ENCODE measurements at regions not wholly inside any gene's neighbourhood (a gene's known extent, or its start where the extent isn't known, plus 50 kb on each side); places are given as distances from the start of the nearest gene placed in this dataset.

- Histone ChIP-seq H3K9ac (replicated peaks in 1 of 4; ENCODE audit: extremely low read depth in 1 of 4, low read depth in 3 of 4, low read length in 3 of 4) (no peak overlapping the region), H3K56ac (replicated peaks; ENCODE audit: insufficient read length, low read depth, low read length) (no peak overlapping the region), H2AFZ (ENCODE audit: low read length) (no peak overlapping the region), H3K27ac (ENCODE audit: low read depth, low read length) (no peak overlapping the region), H3K79me2 (ENCODE audit: control insufficient read depth in 1 of 2, insufficient read depth in 2 of 2, low read length in 2 of 2) (no peaks in the 10 kb centered on the region), H3K23me2 (ENCODE audit: low read depth, low read length) (no peaks in the 10 kb centered on the region), H3K23ac (ENCODE audit: insufficient read length) (no peak overlapping the region), H2BK120ac (replicated peaks; ENCODE audit: low read depth, low read length) (no peak overlapping the region), H3K14ac (ENCODE audit: insufficient read length) (no peak overlapping the region), H3K27me3 (replicated peaks in 1 of 4; ENCODE audit: control insufficient read depth in 3 of 4, extremely low read depth in 1 of 4, insufficient read depth in 3 of 4, low read length in 3 of 4) (no peaks in the 10 kb centered on the region), H3K4me1 (replicated peaks in 1 of 4; ENCODE audit: control insufficient read depth in 3 of 4, insufficient read depth in 4 of 4, low read length in 3 of 4) (peaks cover 0 to 5% (median 5%) of the 10 kb centered on the region in 4 experiments; a peak in 4 of 7 replicates), H3K18ac (ENCODE audit: extremely low read depth, low read length) (no peak overlapping the region), H2BK12ac (ENCODE audit: low read depth, low read length) (no peak overlapping the region), H3K36me3 (ENCODE audit: control insufficient read depth in 2 of 4, insufficient read depth in 4 of 4, low read length in 3 of 4) (no peaks in the 10 kb centered on the region), H3K79me1 (ENCODE audit: low read depth, low read length) (no peaks in the 10 kb centered on the region), H3K4me3 (ENCODE audit: extremely low read depth in 1 of 4, insufficient read depth in 2 of 4, low read depth in 3 of 4, low read length in 4 of 4) (no peak overlapping the region), H3K4ac (replicated peaks; ENCODE audit: insufficient read length, low read depth, low read length) (no peak overlapping the region), H2BK5ac (ENCODE audit: low read depth, low read length) (no peak overlapping the region), H2AK5ac (ENCODE audit: low read depth, low read length) (no peak overlapping the region), H4K8ac (ENCODE audit: extremely low read depth, insufficient read depth, low read length) (no peak overlapping the region), H3K9me3 (ENCODE audit: insufficient read depth in 2 of 2, low read depth in 1 of 2, low read length in 1 of 2) (no peaks in the 10 kb centered on the region), H2BK20ac (ENCODE audit: low read length) (no peak overlapping the region), H2BK15ac (ENCODE audit: low read length) (no peak overlapping the region), H4K5ac (ENCODE audit: insufficient read length, low read depth, low read length) (no peak overlapping the region), H4K91ac (replicated peaks; ENCODE audit: insufficient read length, low read length) (no peak overlapping the region), H4K20me1 (replicated peaks in 1 of 2; ENCODE audit: control insufficient read depth in 1 of 2, insufficient read depth in 2 of 2, low read length in 2 of 2) (peaks cover 2% of the 10 kb centered on the region in 2 experiments), H3K4me2 (ENCODE audit: insufficient read depth in 1 of 2, low read depth in 2 of 2, low read length in 2 of 2) (no peak overlapping the region)
- TF ChIP-seq TEAD4 (IDR thresholded peaks at IDR 0.05; ENCODE audit: low read depth, low read length) (no peak), NRF1 (IDR thresholded peaks at IDR 0.05; ENCODE audit: low read depth, low read length) (no peak), E2F6 (IDR thresholded peaks at IDR 0.05) (no peak), POLR2A (IDR thresholded peaks at IDR 0.05; ENCODE audit: control extremely low read depth in 1 of 2, low read depth in 2 of 2, low read length in 2 of 2) (no peak), TAF7 (optimal IDR thresholded peaks at IDR 0.05; ENCODE audit: borderline replicate concordance, low read depth, low read length) (no peak), BRCA1 (IDR thresholded peaks at IDR 0.05; ENCODE audit: low read depth, low read length) (no peak), HDAC2 (IDR thresholded peaks at IDR 0.05; ENCODE audit: borderline replicate concordance in 1 of 2, low read depth in 2 of 2, low read length in 2 of 2) (no peak), ATF3 (IDR thresholded peaks at IDR 0.05; ENCODE audit: insufficient read depth, low read depth, low read length) (no peak), KDM4A (IDR thresholded peaks at IDR 0.05; ENCODE audit: low read depth, low read length, severe bottlenecking) (no peak)
- CTCF ChIA-PET (ENCODE audit: partially characterized antibody) = interaction anchor here (0.6 kb wide), 1 partner anchor 1184 kb away, joined by 3 read pairs; no protein-coding TSS in a partner anchor
- 85% methylated on average over 2 of the region's 2 CpGs; no CpG with 5 or more reads in 1 of the 2 experiments for WGBS, 2 experiments (ENCODE audit: extremely low coverage in 1 of 2, insufficient coverage in 1 of 2, insufficient read length in 1 of 2, insufficient replicate concordance in 2 of 2, low coverage in 1 of 2, low lambda C conversion rate in 2 of 2, missing lambda C conversion rate in 1 of 2)
- POLR2A ChIA-PET (ENCODE audit: partially characterized antibody) = no interaction called here
- no peak for DNase-seq (ENCODE audit: low read depth in 1 of 2, low spot score in 2 of 2)
- no peak for FAIRE-seq
Measured at GRCh38 chr3:11696054-11696453, 52.3 kb upstream of the VGLL4 start.
